ENCODE measurements at regions not wholly inside any gene's neighbourhood (a gene's known extent, or its start where the extent isn't known, plus 50 kb on each side); places are given as distances from the start of the nearest gene placed in this dataset.

DNA sequence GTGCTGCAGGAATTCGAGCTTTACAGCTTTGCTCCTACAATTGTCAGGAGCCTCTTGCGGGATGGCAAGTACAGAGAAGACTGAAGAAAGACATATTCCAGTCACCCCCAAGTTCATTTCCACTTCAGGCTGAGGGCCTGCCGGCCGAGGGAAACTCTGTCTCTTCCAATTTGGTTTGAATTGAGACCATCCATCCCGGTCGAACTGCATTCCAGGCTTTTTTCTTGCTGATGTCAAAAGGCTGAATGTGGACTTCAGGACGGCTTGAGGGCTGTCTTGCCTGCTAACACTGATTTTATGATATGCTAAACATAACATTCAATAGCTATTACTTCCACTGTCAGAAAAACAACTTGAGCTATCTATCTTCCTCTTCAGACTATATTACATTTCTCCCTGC lies 79.8 kb upstream of the PLXNA2 start:
- no peak overlapping the region for H3K27ac ChIP-seq
- 49 to 59% methylated on average over 7 of the region's 7 CpGs for WGBS, 2 donors
- H3K36me3 ChIP-seq, result no peaks in the 10 kb centered on the region
- H3K4me3 ChIP-seq, result no peak overlapping the region
- no peaks in the 10 kb centered on the region for H3K27me3 ChIP-seq
- TF ChIP-seq EP300 (IDR thresholded peaks at IDR 0.05), result no peak
- no peak for TF ChIP-seq POLR2AphosphoS5 (IDR thresholded peaks at IDR 0.05)
- no peak for TF ChIP-seq POLR2A (IDR thresholded peaks at IDR 0.05)
- TF ChIP-seq, protein P1, sequence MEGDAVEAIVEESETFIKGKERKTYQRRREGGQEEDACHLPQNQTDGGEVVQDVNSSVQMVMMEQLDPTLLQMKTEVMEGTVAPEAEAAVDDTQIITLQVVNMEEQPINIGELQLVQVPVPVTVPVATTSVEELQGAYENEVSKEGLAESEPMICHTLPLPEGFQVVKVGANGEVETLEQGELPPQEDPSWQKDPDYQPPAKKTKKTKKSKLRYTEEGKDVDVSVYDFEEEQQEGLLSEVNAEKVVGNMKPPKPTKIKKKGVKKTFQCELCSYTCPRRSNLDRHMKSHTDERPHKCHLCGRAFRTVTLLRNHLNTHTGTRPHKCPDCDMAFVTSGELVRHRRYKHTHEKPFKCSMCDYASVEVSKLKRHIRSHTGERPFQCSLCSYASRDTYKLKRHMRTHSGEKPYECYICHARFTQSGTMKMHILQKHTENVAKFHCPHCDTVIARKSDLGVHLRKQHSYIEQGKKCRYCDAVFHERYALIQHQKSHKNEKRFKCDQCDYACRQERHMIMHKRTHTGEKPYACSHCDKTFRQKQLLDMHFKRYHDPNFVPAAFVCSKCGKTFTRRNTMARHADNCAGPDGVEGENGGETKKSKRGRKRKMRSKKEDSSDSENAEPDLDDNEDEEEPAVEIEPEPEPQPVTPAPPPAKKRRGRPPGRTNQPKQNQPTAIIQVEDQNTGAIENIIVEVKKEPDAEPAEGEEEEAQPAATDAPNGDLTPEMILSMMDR (IDR thresholded peaks at IDR 0.05), result no peak
- no peak for DNase-seq
- H3K4me1 ChIP-seq, result no peaks in the 10 kb centered on the region
- H3K9me3 ChIP-seq, result no peaks in the 10 kb centered on the region
- intact Hi-C loops (cut with DNase I), result no loop called here

DNA sequence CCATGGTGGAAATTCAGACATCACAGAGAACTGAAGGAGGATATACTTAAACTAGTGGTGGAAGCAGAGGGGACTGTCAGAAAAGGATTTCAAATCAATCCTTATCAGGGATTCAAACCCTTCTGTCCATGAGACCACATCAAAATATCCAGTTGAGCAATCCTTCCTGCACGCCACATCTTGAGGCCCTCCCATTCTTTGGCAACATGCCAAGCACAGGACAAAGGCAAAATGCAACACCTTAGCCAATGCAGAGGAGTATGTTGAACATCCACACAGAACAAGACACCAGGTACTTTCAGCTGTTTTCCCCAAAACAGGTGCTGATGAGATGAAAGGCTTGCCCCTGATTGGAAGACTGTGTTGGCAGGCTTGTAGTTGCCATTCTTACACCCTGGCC lies 81.8 kb upstream of the PLXNA2 start:
- Histone ChIP-seq H3K36me3 (no peaks in the 10 kb centered on the region), H3K27me3 (no peaks in the 10 kb centered on the region), H3K27ac (no peak overlapping the region), H3K4me3 (no peak overlapping the region), H3K9me3 (no peaks in the 10 kb centered on the region), H3K4me1 (no peaks in the 10 kb centered on the region)
- DNase-seq, result no peak
- TF ChIP-seq POLR2A (IDR thresholded peaks at IDR 0.05) (no peak), POLR2AphosphoS5 (IDR thresholded peaks at IDR 0.05) (no peak), EP300 (IDR thresholded peaks at IDR 0.05) (no peak)
- TF ChIP-seq, protein P1 (IDR thresholded peaks at IDR 0.05), result no peak
- WGBS, 2 donors, result 38 to 68% methylated on average over 1 of the region's 1 CpG
- intact Hi-C loops (cut with DNase I), result no loop called here

DNA sequence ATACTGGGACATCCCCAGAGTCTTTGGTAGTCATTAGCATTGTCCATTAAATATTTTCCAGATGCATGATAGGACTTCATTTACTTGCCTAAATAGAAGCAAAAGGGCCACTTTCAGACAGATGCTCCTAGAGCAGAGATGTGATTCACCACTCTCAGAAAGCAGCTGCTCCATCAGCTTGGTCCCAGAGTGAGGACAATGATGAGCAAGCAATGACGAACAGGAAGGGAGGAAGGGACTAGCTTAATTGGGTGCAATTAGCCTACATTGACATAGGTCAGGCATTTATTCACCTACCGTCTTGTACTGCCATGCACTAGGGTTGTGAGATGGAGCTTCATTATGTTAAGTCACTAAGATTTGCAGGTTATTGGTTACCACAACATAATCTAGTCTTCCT lies 85.1 kb upstream of the PLXNA2 start:
- intact Hi-C loops (cut with DNase I), result no loop called here
- no peak for DNase-seq
- TF ChIP-seq POLR2AphosphoS5 (IDR thresholded peaks at IDR 0.05) (no peak), EP300 (IDR thresholded peaks at IDR 0.05) (no peak), POLR2A (IDR thresholded peaks at IDR 0.05) (no peak)
- TF ChIP-seq, protein P1 (IDR thresholded peaks at IDR 0.05), result no peak
- Histone ChIP-seq H3K4me3 (no peak overlapping the region), H3K9me3 (no peaks in the 10 kb centered on the region), H3K27me3 (no peaks in the 10 kb centered on the region), H3K36me3 (no peaks in the 10 kb centered on the region), H3K4me1 (no peaks in the 10 kb centered on the region), H3K27ac (no peak overlapping the region)
- WGBS, 2 donors, result 58 to 86% methylated on average over 2 of the region's 2 CpGs

DNA sequence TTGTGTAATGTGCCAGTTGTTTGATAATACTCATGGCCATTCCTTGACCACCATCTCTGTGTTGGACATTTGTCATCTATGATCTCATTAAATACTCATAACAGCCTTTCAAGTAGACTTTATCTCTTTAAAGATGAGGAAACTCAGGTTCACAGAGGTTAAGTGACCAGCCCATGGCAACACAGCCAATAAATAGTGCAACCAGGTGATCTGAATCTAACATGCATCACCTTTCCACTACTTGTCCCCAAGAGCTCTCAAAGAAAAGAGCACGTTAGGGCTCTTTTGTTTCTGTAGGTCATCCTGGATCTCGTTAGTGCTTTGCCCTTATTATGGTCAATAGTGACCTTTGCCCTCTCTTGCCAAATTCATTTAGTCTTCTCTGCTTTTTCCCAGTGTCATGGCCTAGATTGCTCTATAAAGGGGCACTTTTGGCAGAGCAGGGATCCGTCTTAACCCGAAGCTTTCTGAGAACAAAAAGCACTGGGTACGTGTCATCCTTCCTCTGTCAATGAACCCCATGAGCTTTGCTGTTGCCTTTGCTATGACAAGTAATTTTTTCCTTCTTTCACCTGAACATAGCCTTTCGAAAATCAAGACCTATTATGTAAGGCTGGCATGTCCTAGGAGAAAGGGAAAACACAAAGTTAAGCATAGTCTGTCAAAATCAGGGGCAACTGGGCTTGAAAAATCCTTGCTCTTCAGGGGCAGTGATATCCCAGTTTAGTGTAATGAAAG lies 88.0 kb upstream of the PLXNA2 start:
- no peaks in the 10 kb centered on the region for H3K9me3 ChIP-seq
- TF ChIP-seq, protein P1 (IDR thresholded peaks at IDR 0.05), result no peak
- no peak for TF ChIP-seq POLR2A (IDR thresholded peaks at IDR 0.05)
- H3K27me3 ChIP-seq, result no peaks in the 10 kb centered on the region
- intact Hi-C loops (cut with DNase I), result no loop called here
- no peak for DNase-seq
- WGBS, 2 donors, result 67 to 77% methylated on average over 6 of the region's 6 CpGs
- no peaks in the 10 kb centered on the region for H3K4me1 ChIP-seq
- H3K27ac ChIP-seq, result no peak overlapping the region
- H3K4me3 ChIP-seq, result no peak overlapping the region
- no peaks in the 10 kb centered on the region for H3K36me3 ChIP-seq

DNA sequence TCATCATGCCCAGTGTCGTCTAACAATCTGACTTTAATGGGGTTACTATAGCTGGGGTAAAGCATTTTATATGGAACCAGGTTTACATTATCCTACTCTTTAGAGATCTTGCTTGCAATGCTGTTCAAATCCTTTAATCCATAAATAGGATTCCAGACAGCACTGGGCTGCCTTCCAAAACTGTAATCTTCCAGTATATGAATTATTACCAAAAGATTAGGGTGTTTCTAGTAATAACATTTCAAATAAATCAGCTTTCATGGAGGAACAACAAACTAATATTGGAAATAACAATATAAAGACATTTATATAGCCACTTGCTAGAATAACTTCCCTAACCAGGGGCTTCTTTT lies 88.6 kb upstream of the PLXNA2 start:
- no peak for TF ChIP-seq POLR2AphosphoS5 (IDR thresholded peaks at IDR 0.05)
- no peak for TF ChIP-seq EP300 (IDR thresholded peaks at IDR 0.05)
- TF ChIP-seq POLR2A (IDR thresholded peaks at IDR 0.05), result no peak
- TF ChIP-seq, protein P1 (IDR thresholded peaks at IDR 0.05), result no peak
- no peak overlapping the region for H3K27ac ChIP-seq
- H3K27me3 ChIP-seq, result no peaks in the 10 kb centered on the region
- intact Hi-C loops (cut with DNase I), result no loop called here
- H3K36me3 ChIP-seq, result no peaks in the 10 kb centered on the region
- H3K4me1 ChIP-seq, result no peaks in the 10 kb centered on the region
- no peaks in the 10 kb centered on the region for H3K9me3 ChIP-seq
- 69 to 70% methylated on average over 1 of the region's 1 CpG for WGBS, 2 donors
- DNase-seq, result no peak
- no peak overlapping the region for H3K4me3 ChIP-seq

Measured in sigmoid colon (tissue), 6 donors.